Upper lobe of left lung (tissue), 6 donors: ENCODE measurements at regions not wholly inside any gene's neighbourhood (a gene's known extent, or its start where the extent isn't known, plus 50 kb on each side); places are given as distances from the start of the nearest gene placed in this dataset.

ENCODE experiments used
- ATAC-seq, 2 donors: fragments of 200-7000 bp; cut with Tn5 transposase; one replicate each; pipeline ENCODE4 v1.9.1; 2022; ENCODE audit warnings: mild to moderate bottlenecking in 2 of 2, moderate library complexity in 2 of 2; ENCODE audit not compliant: low FRiP score in 2 of 2
- DNase-seq, 2 donors: peaks; one replicate each; pipeline ENCODE4 v3.0.0-alpha.2; 2019 to 2020
- H3K27ac ChIP-seq, 4 donors: fragments of 200-600 bp; sonication (generic); one replicate each; pipeline ENCODE4 v1.5.1; 2016 to 2019
- H3K27me3 ChIP-seq, 4 donors: fragments of 200-600 bp; sonication (generic); one replicate each; pipeline ENCODE4 v1.5.1; 2017 to 2019
- H3K36me3 ChIP-seq, 4 donors: fragments of 200-600 bp; sonication (generic); one replicate each; pipeline ENCODE4 v1.5.1; 2016 to 2019
- H3K4me1 ChIP-seq, 4 donors: fragments of 200-600 bp; sonication (generic); one replicate each; pipeline ENCODE4 v1.5.1; 2018 to 2019
- H3K4me3 ChIP-seq, 4 donors: fragments of 200-600 bp; sonication (generic); one replicate each; pipeline ENCODE4 v1.5.1; 2017 to 2019; ENCODE audit warnings: mild to moderate bottlenecking in 2 of 4, moderate library complexity in 1 of 4
- H3K9me3 ChIP-seq, 4 donors: fragments of 200-600 bp; sonication (generic); one replicate each; pipeline ENCODE4 v1.5.1; 2018 to 2019
- EP300 ChIP-seq, 4 donors: sonication (generic); formaldehyde crosslinking; IDR thresholded peaks; one replicate each; pipeline ENCODE4 v1.5.1; 2017; ENCODE audit warnings: antibody characterized with exemption in 4 of 4, control low read depth in 2 of 4
- POLR2A ChIP-seq, 4 donors: fragments of 450-650 bp; IDR thresholded peaks; one replicate each; pipeline ENCODE4 v1.5.1; 2016 to 2017; ENCODE audit warnings: antibody characterized with exemption in 4 of 4, mild to moderate bottlenecking in 2 of 4
- POLR2AphosphoS5 ChIP-seq, 2 donors: sonication (generic); formaldehyde crosslinking; IDR thresholded peaks; one replicate each; pipeline ENCODE4 v1.5.1; 2017; ENCODE audit warnings: antibody characterized with exemption in 2 of 2
- WGBS, 2 donors: methylation state at CpG; one replicate each; pipeline ENCODE4 v1.1.5; 2017 to 2018; 5-methylcytosine and 5-hydroxymethylcytosine counted together
- TF ChIP-seq, protein P1 (sequence below), 6 experiments: fragments of 450-650 bp in 4 of 6; fragments of 200-600 bp in 2 of 6; sonication (generic) in 2 of 6; IDR thresholded peaks; one replicate each; pipeline ENCODE4 v1.5.1; 2016 to 2019; ENCODE audit warnings: antibody characterized with exemption in 6 of 6
- donor health status: DM: no; HTN: no; CAD: no; lungs with moderate emphysema.
- donor health status: DM: no; HTN: yes; CAD: no; lungs with severe emphysema.

- ATAC-seq, result peak in 1 of 2 donors; percentile 39
- 70 to 77% methylated on average over 3 of the region's 3 CpGs for WGBS, 2 donors
- Histone ChIP-seq H3K36me3 (no peaks in the 10 kb centered on the region), H3K9me3 (no peaks in the 10 kb centered on the region), H3K4me3 (no peak overlapping the region), H3K27me3 (no peaks in the 10 kb centered on the region), H3K4me1 (no peaks in the 10 kb centered on the region), H3K27ac (no peak overlapping the region)
- TF ChIP-seq POLR2AphosphoS5 (IDR thresholded peaks at IDR 0.05) (no peak), POLR2A (IDR thresholded peaks at IDR 0.05) (no peak), EP300 (IDR thresholded peaks at IDR 0.05) (no peak)
- TF ChIP-seq, protein P1, sequence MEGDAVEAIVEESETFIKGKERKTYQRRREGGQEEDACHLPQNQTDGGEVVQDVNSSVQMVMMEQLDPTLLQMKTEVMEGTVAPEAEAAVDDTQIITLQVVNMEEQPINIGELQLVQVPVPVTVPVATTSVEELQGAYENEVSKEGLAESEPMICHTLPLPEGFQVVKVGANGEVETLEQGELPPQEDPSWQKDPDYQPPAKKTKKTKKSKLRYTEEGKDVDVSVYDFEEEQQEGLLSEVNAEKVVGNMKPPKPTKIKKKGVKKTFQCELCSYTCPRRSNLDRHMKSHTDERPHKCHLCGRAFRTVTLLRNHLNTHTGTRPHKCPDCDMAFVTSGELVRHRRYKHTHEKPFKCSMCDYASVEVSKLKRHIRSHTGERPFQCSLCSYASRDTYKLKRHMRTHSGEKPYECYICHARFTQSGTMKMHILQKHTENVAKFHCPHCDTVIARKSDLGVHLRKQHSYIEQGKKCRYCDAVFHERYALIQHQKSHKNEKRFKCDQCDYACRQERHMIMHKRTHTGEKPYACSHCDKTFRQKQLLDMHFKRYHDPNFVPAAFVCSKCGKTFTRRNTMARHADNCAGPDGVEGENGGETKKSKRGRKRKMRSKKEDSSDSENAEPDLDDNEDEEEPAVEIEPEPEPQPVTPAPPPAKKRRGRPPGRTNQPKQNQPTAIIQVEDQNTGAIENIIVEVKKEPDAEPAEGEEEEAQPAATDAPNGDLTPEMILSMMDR (IDR thresholded peaks at IDR 0.05), result no peak
- DNase-seq, result no peak
Measured at GRCh38 chr5:174844971-174845370, 120.6 kb downstream of the MSX2 start.

GRCh38 chr5:174843263-174844250 lies 119.2 kb downstream of the MSX2 start:
- WGBS, 2 donors, result 55 to 61% methylated on average over 9 of the region's 9 CpGs
- Histone ChIP-seq H3K27me3 (no peaks in the 10 kb centered on the region), H3K9me3 (no peaks in the 10 kb centered on the region), H3K4me3 (no peak overlapping the region), H3K27ac (no peak overlapping the region), H3K36me3 (no peaks in the 10 kb centered on the region), H3K4me1 (no peaks in the 10 kb centered on the region)
- TF ChIP-seq POLR2A (IDR thresholded peaks at IDR 0.05) (no peak), EP300 (IDR thresholded peaks at IDR 0.05) (no peak), POLR2AphosphoS5 (IDR thresholded peaks at IDR 0.05) (no peak)
- TF ChIP-seq, protein P1 (IDR thresholded peaks at IDR 0.05), result no peak
- no peak for DNase-seq
- peak in 1 of 2 donors; percentile 52 for ATAC-seq

- Histone ChIP-seq H3K9me3 (no peaks in the 10 kb centered on the region), H3K27ac (no peak overlapping the region), H3K4me1 (no peaks in the 10 kb centered on the region), H3K36me3 (no peaks in the 10 kb centered on the region), H3K27me3 (no peaks in the 10 kb centered on the region), H3K4me3 (no peak overlapping the region)
- DNase-seq (no peak), ATAC-seq (no peak)
- 60 to 79% methylated on average over 5 of the region's 5 CpGs for WGBS, 2 donors
- TF ChIP-seq EP300 (IDR thresholded peaks at IDR 0.05) (no peak), POLR2AphosphoS5 (IDR thresholded peaks at IDR 0.05) (no peak), POLR2A (IDR thresholded peaks at IDR 0.05) (no peak)
- TF ChIP-seq, protein P1 (IDR thresholded peaks at IDR 0.05), result no peak
Measured at GRCh38 chr5:174840435-174840834, 116.1 kb downstream of the MSX2 start.

DNA sequence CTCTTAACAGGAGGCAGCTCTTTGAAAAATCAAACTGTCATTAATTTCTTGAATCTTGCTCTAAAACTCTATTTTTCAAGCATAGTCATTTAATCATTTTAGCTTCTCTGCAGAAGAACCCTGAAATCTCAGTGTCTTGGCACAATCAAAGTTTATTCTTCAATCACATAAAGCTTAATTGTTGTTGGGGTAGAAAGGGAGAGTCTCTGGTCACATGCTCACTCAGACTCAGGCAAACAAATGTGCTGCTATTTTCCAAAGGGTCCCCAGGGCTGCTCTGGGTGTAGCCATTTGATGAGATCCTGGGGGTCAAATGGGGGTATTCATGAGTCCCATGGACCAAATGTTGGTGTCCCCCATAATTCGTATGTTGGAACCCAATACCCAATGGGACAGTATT lies 114.8 kb downstream of the MSX2 start:
- ATAC-seq (no peak), DNase-seq (no peak)
- Histone ChIP-seq H3K36me3 (no peaks in the 10 kb centered on the region), H3K4me1 (no peaks in the 10 kb centered on the region), H3K27ac (no peak overlapping the region), H3K9me3 (no peaks in the 10 kb centered on the region), H3K27me3 (no peaks in the 10 kb centered on the region), H3K4me3 (no peak overlapping the region)
- no peak for TF ChIP-seq POLR2AphosphoS5 (IDR thresholded peaks at IDR 0.05)
- no peak for TF ChIP-seq EP300 (IDR thresholded peaks at IDR 0.05)
- TF ChIP-seq, protein P1 (IDR thresholded peaks at IDR 0.05), result no peak
- no peak for TF ChIP-seq POLR2A (IDR thresholded peaks at IDR 0.05)
- 100% methylated on average over 1 of the region's 1 CpG; no CpG with 5 or more reads in 1 of the 2 donors for WGBS, 2 donors
